ENCODE measurements at regions not wholly inside any gene's neighbourhood (a gene's known extent, or its start where the extent isn't known, plus 50 kb on each side); places are given as distances from the start of the nearest gene placed in this dataset.

DNA sequence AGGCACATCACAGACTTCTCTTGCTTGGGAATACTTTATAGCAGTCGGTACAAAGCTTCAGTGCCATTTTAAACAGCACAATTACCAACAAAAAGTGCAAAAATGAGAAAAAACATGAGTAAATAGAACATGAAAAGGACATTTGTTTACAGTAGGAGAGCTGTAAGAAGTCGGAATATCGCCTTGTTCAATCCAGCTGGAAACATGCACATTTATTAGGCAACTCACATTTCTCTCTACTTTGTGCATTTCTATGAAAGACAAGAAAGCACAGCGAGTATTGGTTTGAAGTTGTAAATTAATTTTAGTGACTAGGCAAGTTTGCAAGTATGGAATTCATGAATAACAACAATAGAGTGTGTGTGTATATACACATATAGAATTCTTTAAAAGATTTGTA lies 484.7 kb downstream of the DACH1 start:
- Histone ChIP-seq H3K4me3 (no peak overlapping the region), H3K9me3 (no peaks in the 10 kb centered on the region), H3K27ac (no peak overlapping the region), H3K4me1 (peaks cover 7% of the 10 kb centered on the region), H3K27me3 (no peaks in the 10 kb centered on the region), H3K36me3 (no peaks in the 10 kb centered on the region)
- TF ChIP-seq, protein P1, sequence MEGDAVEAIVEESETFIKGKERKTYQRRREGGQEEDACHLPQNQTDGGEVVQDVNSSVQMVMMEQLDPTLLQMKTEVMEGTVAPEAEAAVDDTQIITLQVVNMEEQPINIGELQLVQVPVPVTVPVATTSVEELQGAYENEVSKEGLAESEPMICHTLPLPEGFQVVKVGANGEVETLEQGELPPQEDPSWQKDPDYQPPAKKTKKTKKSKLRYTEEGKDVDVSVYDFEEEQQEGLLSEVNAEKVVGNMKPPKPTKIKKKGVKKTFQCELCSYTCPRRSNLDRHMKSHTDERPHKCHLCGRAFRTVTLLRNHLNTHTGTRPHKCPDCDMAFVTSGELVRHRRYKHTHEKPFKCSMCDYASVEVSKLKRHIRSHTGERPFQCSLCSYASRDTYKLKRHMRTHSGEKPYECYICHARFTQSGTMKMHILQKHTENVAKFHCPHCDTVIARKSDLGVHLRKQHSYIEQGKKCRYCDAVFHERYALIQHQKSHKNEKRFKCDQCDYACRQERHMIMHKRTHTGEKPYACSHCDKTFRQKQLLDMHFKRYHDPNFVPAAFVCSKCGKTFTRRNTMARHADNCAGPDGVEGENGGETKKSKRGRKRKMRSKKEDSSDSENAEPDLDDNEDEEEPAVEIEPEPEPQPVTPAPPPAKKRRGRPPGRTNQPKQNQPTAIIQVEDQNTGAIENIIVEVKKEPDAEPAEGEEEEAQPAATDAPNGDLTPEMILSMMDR (IDR thresholded peaks at IDR 0.05) = no peak
- intact Hi-C loops (cut with DNase I) = no loop called here
- DNase-seq = no peak
- no peak for ATAC-seq

DNA sequence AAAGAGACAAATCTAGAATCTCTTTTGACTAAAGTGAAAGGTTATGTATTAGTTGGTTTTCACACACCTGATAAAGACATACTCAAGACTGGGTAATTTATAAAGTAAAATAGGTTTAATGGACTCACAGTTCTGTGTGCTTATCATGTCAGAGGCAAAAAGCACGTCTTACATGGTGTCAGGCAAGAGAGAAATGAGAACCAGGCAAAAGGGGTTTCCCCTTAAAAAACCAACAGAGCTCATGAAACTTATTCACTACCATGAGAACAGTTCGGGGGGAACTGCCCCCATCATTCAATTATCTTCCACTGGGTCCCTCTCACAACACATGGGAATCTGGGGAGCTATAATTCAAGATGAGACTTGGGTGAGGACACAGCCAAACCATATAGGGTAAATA lies 486.8 kb downstream of the DACH1 start:
- TF ChIP-seq, protein P1 (IDR thresholded peaks at IDR 0.05) = no peak
- H3K27ac ChIP-seq = peak overlapping the region; percentile 64
- H3K4me3 ChIP-seq = no peak overlapping the region
- no peaks in the 10 kb centered on the region for H3K27me3 ChIP-seq
- DNase-seq (no peak), ATAC-seq (no peak)
- no peaks in the 10 kb centered on the region for H3K36me3 ChIP-seq
- H3K9me3 ChIP-seq = no peaks in the 10 kb centered on the region
- intact Hi-C loops (cut with DNase I) = no loop called here
- H3K4me1 ChIP-seq = peaks cover 7% of the 10 kb centered on the region

DNA sequence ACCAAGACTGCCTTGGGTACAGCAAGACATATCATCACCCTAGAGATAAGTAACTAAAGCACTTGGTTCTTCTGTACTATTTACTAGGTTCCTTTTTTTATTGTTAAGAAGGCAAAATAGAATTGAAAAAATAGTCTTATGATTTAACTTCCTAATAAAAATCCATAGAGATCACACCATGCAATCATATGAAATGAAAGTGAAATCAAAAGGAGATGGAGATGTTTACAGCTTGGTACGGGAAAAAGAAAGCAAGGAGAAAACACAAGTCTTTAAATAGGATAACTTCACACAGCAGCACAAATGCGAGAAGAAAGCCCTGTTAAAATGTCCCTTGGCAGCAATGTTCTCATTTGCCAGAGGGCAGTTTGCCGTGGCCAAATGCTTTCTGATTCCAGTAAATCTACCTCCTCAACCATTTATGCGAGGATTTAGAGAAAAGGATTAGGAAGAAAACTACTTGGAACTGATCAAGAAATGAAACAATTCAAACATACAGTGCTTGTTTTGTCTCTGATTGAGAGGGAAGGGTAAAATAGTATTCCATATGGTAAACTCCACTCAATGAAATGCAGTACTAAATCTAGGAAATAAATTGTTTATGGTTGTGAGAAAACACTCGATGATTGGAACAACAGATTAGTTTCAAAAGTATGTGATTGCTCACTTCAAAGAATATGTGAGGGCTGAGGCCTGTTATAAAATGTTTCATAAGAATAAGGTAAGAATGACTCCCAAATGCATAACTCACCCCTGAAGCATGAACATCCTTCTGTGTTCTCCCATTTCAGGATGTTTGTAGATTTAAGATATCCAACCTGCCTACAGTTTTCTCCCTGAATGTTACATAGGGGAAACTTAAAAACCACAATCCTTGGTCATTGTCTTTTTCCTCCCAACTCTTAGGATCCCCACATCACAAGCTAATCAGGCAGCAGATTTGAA lies 487.8 kb downstream of the DACH1 start:
- DNase-seq (no peak), ATAC-seq (no peak)
- intact Hi-C loops (cut with DNase I) = no loop called here
- TF ChIP-seq, protein P1 (IDR thresholded peaks at IDR 0.05) = no peak
- no peaks in the 10 kb centered on the region for H3K36me3 ChIP-seq
- H3K4me3 ChIP-seq = peak overlapping the region; percentile 23
- peaks cover 7% of the 10 kb centered on the region for H3K4me1 ChIP-seq
- peak overlapping the region; percentile 64 for H3K27ac ChIP-seq
- no peaks in the 10 kb centered on the region for H3K27me3 ChIP-seq
- no peaks in the 10 kb centered on the region for H3K9me3 ChIP-seq

DNA sequence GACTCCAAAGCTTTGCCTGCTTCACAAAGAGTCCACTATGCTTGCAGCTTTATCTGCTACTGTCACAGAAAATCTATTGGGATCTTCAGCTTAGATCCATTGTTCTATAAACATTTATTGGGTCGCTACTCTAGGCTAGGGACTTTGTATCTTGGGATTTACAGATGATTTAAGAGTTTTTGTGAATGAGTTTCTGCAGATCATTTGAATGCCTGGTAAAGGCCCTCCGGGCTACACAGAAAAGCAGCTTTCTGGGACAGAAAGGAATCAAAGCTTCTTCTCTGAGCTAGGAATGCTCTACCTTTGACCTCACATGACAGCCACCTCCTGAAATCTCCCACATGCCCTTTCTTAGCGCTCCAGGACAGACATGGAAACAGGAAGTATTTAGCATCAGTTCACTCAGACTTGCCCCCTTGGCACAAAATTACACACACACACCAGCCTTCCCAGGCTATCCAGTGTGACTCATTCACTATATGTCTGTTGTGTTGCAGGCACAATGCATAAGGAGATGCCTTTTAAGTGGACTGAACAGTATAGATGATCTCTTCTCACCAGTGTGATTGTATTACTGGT lies 492.4 kb downstream of the DACH1 start:
- no peaks in the 10 kb centered on the region for H3K9me3 ChIP-seq
- no peak overlapping the region for H3K4me3 ChIP-seq
- DNase-seq (no peak), ATAC-seq (no peak)
- no peaks in the 10 kb centered on the region for H3K36me3 ChIP-seq
- H3K4me1 ChIP-seq = peaks cover 3% of the 10 kb centered on the region
- no peak overlapping the region for H3K27ac ChIP-seq
- intact Hi-C loops (cut with DNase I) = no loop called here
- H3K27me3 ChIP-seq = no peaks in the 10 kb centered on the region
- TF ChIP-seq, protein P1 (IDR thresholded peaks at IDR 0.05) = no peak

DNA sequence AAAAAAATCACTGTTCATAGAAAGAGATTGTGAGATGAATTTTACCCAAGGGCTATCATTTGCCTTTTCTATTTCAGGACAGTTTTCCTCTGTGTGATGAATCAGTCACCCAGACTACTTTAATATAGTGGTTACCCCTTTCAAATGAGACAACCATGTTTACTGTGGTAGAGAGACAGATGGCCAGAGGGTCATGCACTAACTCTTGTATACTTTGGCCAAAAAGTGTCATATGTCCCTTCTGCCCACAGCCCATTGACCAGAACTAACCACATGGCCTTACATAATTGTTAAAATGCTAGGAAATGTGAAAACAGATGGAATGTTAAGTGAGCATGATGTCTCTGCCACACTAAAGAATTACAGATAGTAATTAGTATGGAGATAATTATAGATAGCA lies 498.7 kb downstream of the DACH1 start:
- H3K36me3 ChIP-seq = no peaks in the 10 kb centered on the region
- no peak for DNase-seq
- no peak overlapping the region for H3K4me3 ChIP-seq
- no peak for ATAC-seq
- TF ChIP-seq, protein P1 (IDR thresholded peaks at IDR 0.05) = no peak
- no peaks in the 10 kb centered on the region for H3K9me3 ChIP-seq
- H3K4me1 ChIP-seq = no peaks in the 10 kb centered on the region
- intact Hi-C loops (cut with DNase I) = no loop called here
- H3K27ac ChIP-seq = no peak overlapping the region
- no peaks in the 10 kb centered on the region for H3K27me3 ChIP-seq

Data from upper lobe of right lung (tissue), 1 donor.